GM18507 (cell line): ENCODE measurements at regions not wholly inside any gene's neighbourhood (a gene's known extent, or its start where the extent isn't known, plus 50 kb on each side); places are given as distances from the start of the nearest gene placed in this dataset.
"Not testable (repeated sequence)": the region's sequence is repeated elsewhere in the genome, so short reads cannot be mapped to it uniquely, and the experiment has no call there.

Experiments used
- DNase-seq: peaks from one replicate; pipeline ENCODE4 v3.0.0; 2011; ENCODE audit warnings: low read depth; ENCODE audit not compliant: insufficient read length; ENCODE audit errors: extremely low spot score
- FAIRE-seq: peaks from 2 replicates; lab custom pipeline; 2011; peaks lifted over from hg19 to GRCh38; lab: Jason Lieb, UNC

- no peak for FAIRE-seq
- DNase-seq, result no peak
Measured at GRCh38 chr5:126280846-126281245, 142.4 kb upstream of the GRAMD2B start.

GRCh38 chr5:126284977-126285696 lies 138.1 kb upstream of the GRAMD2B start:
- FAIRE-seq (no peak), DNase-seq (no peak)

GRCh38 chr5:126296121-126296520 lies 127.1 kb upstream of the GRAMD2B start:
- not testable (repeated sequence) for DNase-seq, FAIRE-seq

GRCh38 chr5:126300293-126300692 lies 122.9 kb upstream of the GRAMD2B start:
- FAIRE-seq (no peak), DNase-seq (no peak)

GRCh38 chr5:126301056-126301455 lies 122.2 kb upstream of the GRAMD2B start:
- FAIRE-seq, result no peak
- DNase-seq, result no peak

- DNase-seq (no peak), FAIRE-seq (no peak)
Measured at GRCh38 chr5:126309860-126310259, 113.3 kb upstream of the GRAMD2B start.

- FAIRE-seq, result no peak
- DNase-seq, result no peak
Measured at GRCh38 chr5:126311766-126312165, 111.4 kb upstream of the GRAMD2B start.

- FAIRE-seq (no peak), DNase-seq (no peak)
Measured at GRCh38 chr5:126315341-126315740, 107.9 kb upstream of the GRAMD2B start.

GRCh38 chr5:126332326-126332725 lies 90.9 kb upstream of the GRAMD2B start:
- no peak for FAIRE-seq
- DNase-seq, result no peak

- FAIRE-seq (no peak), DNase-seq (no peak)
Measured at GRCh38 chr5:126334760-126335159, 88.4 kb upstream of the GRAMD2B start.

GRCh38 chr5:126335886-126336285 lies 87.3 kb upstream of the GRAMD2B start:
- FAIRE-seq (no peak), DNase-seq (no peak)

- DNase-seq, result no peak
- FAIRE-seq, result no peak
Measured at GRCh38 chr5:126338635-126339034, 84.6 kb upstream of the GRAMD2B start.

GRCh38 chr5:126339215-126339805 lies 83.9 kb upstream of the GRAMD2B start:
- peak; percentile 82 for FAIRE-seq

GRCh38 chr5:126341906-126342630 lies 81.1 kb upstream of the GRAMD2B start:
- FAIRE-seq (no peak), DNase-seq (no peak)

More at GRCh38 chr5:126339215-126339805, 83.9 kb upstream of the GRAMD2B start:
- peak; percentile 38 for DNase-seq

- FAIRE-seq, result no peak
- DNase-seq, result no peak
Measured at GRCh38 chr5:126348855-126349635, 74.2 kb upstream of the GRAMD2B start.

- no peak for FAIRE-seq
- no peak for DNase-seq
Measured at GRCh38 chr5:126351153-126351552, 72.1 kb upstream of the GRAMD2B start.

GRCh38 chr5:126354012-126354857 lies 69.0 kb upstream of the GRAMD2B start:
- peak; percentile 94 for FAIRE-seq
- DNase-seq, result no peak

- FAIRE-seq (peak; percentile 26), DNase-seq (no peak)
Measured at GRCh38 chr5:126354858-126355731, 68.1 kb upstream of the GRAMD2B start.
